Astrocyte (in vitro differentiated cells and primary cell): ENCODE measurements at regions not wholly inside any gene's neighbourhood (a gene's known extent, or its start where the extent isn't known, plus 50 kb on each side); places are given as distances from the start of the nearest gene placed in this dataset.

ENCODE experiments used
- DNase-seq: peaks from one replicate; pipeline ENCODE4 v3.0.0-alpha.2; 2010; ENCODE audit warnings: low read depth
- FAIRE-seq: peaks from 2 replicates; lab custom pipeline; 2011; peaks lifted over from hg19 to GRCh38; lab: Jason Lieb, UNC
- H2AFZ ChIP-seq: 2 replicates; pipeline ENCODE4 v1.6.0; 2012; ENCODE audit warnings: low read depth, low read length, inconsistent platforms
- H3K27ac ChIP-seq: 2 replicates; pipeline ENCODE4 v1.5.1; 2011; ENCODE audit warnings: low read depth, low read length, inconsistent platforms
- H3K27me3 ChIP-seq: 2 replicates; pipeline ENCODE4 v1.6.0; 2011; ENCODE audit warnings: low read length, inconsistent platforms; ENCODE audit not compliant: insufficient read depth
- H3K36me3 ChIP-seq: 2 replicates; pipeline ENCODE4 v1.5.1; 2011; ENCODE audit warnings: low read length, inconsistent platforms; ENCODE audit not compliant: insufficient read depth
- H3K4me1 ChIP-seq: 2 replicates; pipeline ENCODE4 v1.5.1; 2011; ENCODE audit warnings: low read length, inconsistent platforms; ENCODE audit not compliant: insufficient read depth
- H3K4me2 ChIP-seq: 2 replicates; pipeline ENCODE4 v1.6.0; 2012; ENCODE audit warnings: low read length, inconsistent platforms
- H3K4me3 ChIP-seq: 2 replicates; pipeline ENCODE4 v1.5.1; 2011; ENCODE audit warnings: low read depth, mild to moderate bottlenecking, low read length, inconsistent platforms; ENCODE audit not compliant: insufficient read depth
- H3K79me2 ChIP-seq: 2 replicates; pipeline ENCODE4 v1.6.0; 2012; ENCODE audit warnings: mild to moderate bottlenecking, low read length, inconsistent platforms; ENCODE audit not compliant: insufficient read depth
- H3K9ac ChIP-seq: 2 replicates; pipeline ENCODE4 v1.6.0; 2012; ENCODE audit warnings: mild to moderate bottlenecking, low read length, inconsistent platforms
- H3K9me3 ChIP-seq: 2 replicates; pipeline ENCODE4 v1.5.1; 2012; ENCODE audit warnings: low read depth, mild to moderate bottlenecking, low read length, inconsistent platforms; ENCODE audit not compliant: insufficient read depth
- H4K20me1 ChIP-seq: 2 replicates; pipeline ENCODE4 v1.6.0; 2012; ENCODE audit warnings: low read length, inconsistent platforms; ENCODE audit not compliant: insufficient read depth
- H3K27ac Mint-ChIP-seq: one replicate; pipeline ENCODE4 v1.8.0; 2021; ENCODE audit warnings: mild to moderate bottlenecking, mixed read lengths; ENCODE audit not compliant: unreplicated experiment
- H3K27me3 Mint-ChIP-seq: one replicate; pipeline ENCODE4 v1.8.0; 2021; ENCODE audit warnings: low read depth, mixed read lengths; ENCODE audit not compliant: unreplicated experiment
- H3K36me3 Mint-ChIP-seq: one replicate; pipeline ENCODE4 v1.8.0; 2021; ENCODE audit warnings: low read depth, mixed read lengths; ENCODE audit not compliant: unreplicated experiment
- H3K4me1 Mint-ChIP-seq: one replicate; pipeline ENCODE4 v1.8.0; 2021; ENCODE audit warnings: low read depth, mixed read lengths; ENCODE audit not compliant: unreplicated experiment
- H3K4me3 Mint-ChIP-seq: one replicate; pipeline ENCODE4 v1.8.0; 2021; ENCODE audit warnings: mild to moderate bottlenecking, moderate library complexity, mixed read lengths; ENCODE audit not compliant: unreplicated experiment
- H3K9me3 Mint-ChIP-seq: one replicate; pipeline ENCODE4 v1.8.0; 2021; ENCODE audit warnings: mild to moderate bottlenecking, mixed read lengths; ENCODE audit not compliant: unreplicated experiment
- CTCF ChIP-seq: IDR thresholded peaks from 2 replicates; pipeline ENCODE4 v1.5.1; 2011; ENCODE audit warnings: low read depth, mild to moderate bottlenecking, inconsistent platforms, low read length, moderate library complexity; ENCODE audit not compliant: insufficient read depth
- EZH2 ChIP-seq: IDR thresholded peaks from 2 replicates; pipeline ENCODE4 v1.6.1; 2012; ENCODE audit warnings: mild to moderate bottlenecking, low read length, inconsistent platforms; ENCODE audit not compliant: insufficient read depth

GRCh38 chr12:68387338-68387737 lies 55.2 kb upstream of the MDM1 start:
- H3K79me2 ChIP-seq: no peaks in the 10 kb centered on the region
- no peak overlapping the region for H3K27ac Mint-ChIP-seq

GRCh38 chr12:68389305-68389704 lies 57.1 kb upstream of the MDM1 start:
- no peaks in the 10 kb centered on the region for H3K4me1 ChIP-seq
- H3K9ac ChIP-seq: no peak overlapping the region
- peaks cover 8% of the 10 kb centered on the region for H3K9me3 Mint-ChIP-seq
- peaks cover 6% of the 10 kb centered on the region for H3K27me3 ChIP-seq
- no peak overlapping the region for H2AFZ ChIP-seq
- no peaks in the 10 kb centered on the region for H4K20me1 ChIP-seq
- FAIRE-seq (no peak), DNase-seq (no peak)
- peaks cover 5% of the 10 kb centered on the region for H3K9me3 ChIP-seq
- H3K79me2 ChIP-seq: no peaks in the 10 kb centered on the region
- TF ChIP-seq CTCF: no peak
- TF ChIP-seq EZH2: no peak
- no peaks in the 10 kb centered on the region for H3K4me1 Mint-ChIP-seq
- no peak overlapping the region for H3K4me3 Mint-ChIP-seq
- H3K4me3 ChIP-seq: no peak overlapping the region
- H3K36me3 ChIP-seq: no peaks in the 10 kb centered on the region
- H3K4me2 ChIP-seq: no peak overlapping the region
- H3K27ac Mint-ChIP-seq: no peak overlapping the region
- peaks cover 2% of the 10 kb centered on the region for H3K36me3 Mint-ChIP-seq
- no peak overlapping the region for H3K27ac ChIP-seq
- no peaks in the 10 kb centered on the region for H3K27me3 Mint-ChIP-seq

More at GRCh38 chr12:68387338-68387737, 55.2 kb upstream of the MDM1 start:
- Mint-ChIP-seq H3K9me3 (peaks cover 8% of the 10 kb centered on the region), H3K27me3 (no peaks in the 10 kb centered on the region), H3K36me3 (peaks cover 2% of the 10 kb centered on the region), H3K4me1 (no peaks in the 10 kb centered on the region), H3K4me3 (no peak overlapping the region)
- H3K27ac ChIP-seq: no peak overlapping the region
- H3K9me3 ChIP-seq: peaks cover 5% of the 10 kb centered on the region
- peaks cover 6% of the 10 kb centered on the region for H3K27me3 ChIP-seq
- no peaks in the 10 kb centered on the region for H3K4me1 ChIP-seq
- H2AFZ ChIP-seq: no peak overlapping the region
- DNase-seq (no peak), FAIRE-seq (no peak)
- H3K4me3 ChIP-seq: no peak overlapping the region
- no peak overlapping the region for H3K4me2 ChIP-seq
- no peaks in the 10 kb centered on the region for H4K20me1 ChIP-seq
- H3K9ac ChIP-seq: no peak overlapping the region
- H3K36me3 ChIP-seq: no peaks in the 10 kb centered on the region
- TF ChIP-seq EZH2 (no peak), CTCF (no peak)

- no peak overlapping the region for H3K4me2 ChIP-seq
- H3K27ac ChIP-seq: no peak overlapping the region
- FAIRE-seq (no peak), DNase-seq (no peak)
- peaks cover 2% of the 10 kb centered on the region for H3K27me3 ChIP-seq
- no peaks in the 10 kb centered on the region for H3K79me2 ChIP-seq
- no peak overlapping the region for H3K9ac ChIP-seq
- Mint-ChIP-seq H3K9me3 (peaks cover 7% of the 10 kb centered on the region), H3K4me1 (no peaks in the 10 kb centered on the region), H3K36me3 (no peaks in the 10 kb centered on the region), H3K27me3 (no peaks in the 10 kb centered on the region), H3K4me3 (no peak overlapping the region), H3K27ac (no peak overlapping the region)
- no peak overlapping the region for H3K4me3 ChIP-seq
- no peak overlapping the region for H2AFZ ChIP-seq
- TF ChIP-seq CTCF (no peak), EZH2 (no peak)
- no peaks in the 10 kb centered on the region for H3K4me1 ChIP-seq
- peaks cover 5% of the 10 kb centered on the region for H3K9me3 ChIP-seq
- H3K36me3 ChIP-seq: no peaks in the 10 kb centered on the region
- H4K20me1 ChIP-seq: no peaks in the 10 kb centered on the region
These were observed 59.8 kb upstream of the MDM1 start for GRCh38 chr12:68391937-68392336.
